HCT116 (cell line): ENCODE measurements at regions not wholly inside any gene's neighbourhood (a gene's known extent, or its start where the extent isn't known, plus 50 kb on each side); places are given as distances from the start of the nearest gene placed in this dataset.

Source experiments
- ATAC-seq: fragments of 200-7000 bp; cut with Tn5 transposase; 2 replicates; pipeline ENCODE4 v1.9.1; 2020; ENCODE audit warnings: mild to moderate bottlenecking, moderate library complexity
- BruUV-seq: library from RNA; stranded (reverse); fragments of 400-500 nt; replicated peaks from 2 replicates; lab custom pipeline; 2021; lab: Mats Ljungman, UMichigan
- CTCF ChIA-PET: fragments of 300-600 bp; sonication (Branson Sonifier 250); formaldehyde crosslinking; loops from one replicate; lab custom pipeline; 2021; ENCODE audit warnings: antibody characterized with exemption; lab: Charles Lee
- POLR2A ChIA-PET: fragments of 300-600, 350-600 bp; sonication (Branson Sonifier 250); formaldehyde crosslinking; loops from one replicate; lab custom pipeline; 2021; ENCODE audit warnings: antibody characterized with exemption; lab: Charles Lee
- RAD21 ChIA-PET, 2 experiments: fragments of 300-600 bp; sonication (Branson Sonifier 250); formaldehyde crosslinking; loops; one replicate each; lab custom pipeline; 2023; ENCODE audit warnings: low total read pairs in 2 of 2; ENCODE audit not compliant: uncharacterized antibody in 2 of 2, unreplicated experiment in 2 of 2, low non-redundant PET in 1 of 2; lab: Charles Lee
- DNase-seq: peaks from one replicate; pipeline ENCODE4 v3.0.0-alpha.2; 2010; ENCODE audit warnings: low read depth, low spot score
- H2AFZ ChIP-seq: fragments of 200-600 bp; shearing (Covaris generic), sonication (generic); 2 replicates; pipeline ENCODE4 v1.6.1; 2017; ENCODE audit warnings: low read depth, mixed run types, mixed read lengths, antibody characterized with exemption, low read length; ENCODE audit not compliant: poor library complexity, severe bottlenecking
- H3K27ac ChIP-seq: 2 replicates; pipeline ENCODE4 v1.5.1; 2012; ENCODE audit warnings: low read depth, low read length
- H3K27me3 ChIP-seq: fragments of 200-600 bp; sonication (generic); 2 replicates; pipeline ENCODE4 v1.6.1; 2016; ENCODE audit warnings: mixed run types, low read length, mixed read lengths; ENCODE audit not compliant: insufficient read depth
- H3K36me3 ChIP-seq, 2 experiments: fragments of 200-500 bp in 1 of 2; fragments of 200-600 bp in 1 of 2; sonication (Bioruptor generic) in 1 of 2; sonication (generic) in 1 of 2; 2 replicates each; pipeline versions ENCODE4 v1.5.1 to v1.6.1; 2014 to 2016; ENCODE audit warnings: low read length in 2 of 2, inconsistent platforms in 1 of 2, mixed read lengths in 1 of 2, mixed run types in 1 of 2; ENCODE audit not compliant: insufficient read depth in 2 of 2, control insufficient read depth in 1 of 2
- H3K4me1 ChIP-seq, 2 experiments: fragments of 200-600 bp in 1 of 2; sonication (generic) in 1 of 2; 2 replicates each; pipeline versions ENCODE4 v1.5.1 to v1.6.1; 2012 to 2017; ENCODE audit warnings: low read length in 2 of 2, inconsistent platforms in 1 of 2, mild to moderate bottlenecking in 1 of 2, mixed read lengths in 1 of 2, mixed run types in 1 of 2, moderate library complexity in 1 of 2; ENCODE audit not compliant: insufficient read depth in 2 of 2, control insufficient read depth in 1 of 2
- H3K4me2 ChIP-seq: fragments of 200-600 bp; sonication (generic); 2 replicates; pipeline ENCODE4 v1.6.1; 2017; ENCODE audit warnings: mixed run types, low read length, mixed read lengths
- H3K4me3 ChIP-seq, 2 experiments: fragments of 200-600 bp in 1 of 2; sonication (generic) in 1 of 2; replicated peaks in 1 of 2; 2 replicates each; pipeline ENCODE4 v1.5.1; 2011 to 2016; ENCODE audit warnings: low read length in 2 of 2, control low read depth in 1 of 2, low read depth in 1 of 2, mild to moderate bottlenecking in 1 of 2, mixed read lengths in 1 of 2, mixed run types in 1 of 2
- H3K79me2 ChIP-seq: fragments of 200-600 bp; sonication (generic); 2 replicates; pipeline ENCODE4 v1.6.1; 2017; ENCODE audit warnings: mild to moderate bottlenecking, mixed run types, low read length, moderate library complexity, mixed read lengths; ENCODE audit not compliant: insufficient read depth
- H3K9ac ChIP-seq: fragments of 200-600 bp; sonication (generic); 2 replicates; pipeline ENCODE4 v1.6.1; 2016; ENCODE audit warnings: low read length, mixed read lengths
- H3K9me2 ChIP-seq: fragments of 200-600 bp; sonication (generic), shearing (Covaris generic); 2 replicates; pipeline ENCODE4 v1.6.1; 2017; ENCODE audit warnings: mixed run types, mild to moderate bottlenecking, moderate library complexity; ENCODE audit not compliant: insufficient read depth
- H3K9me3 ChIP-seq, 2 experiments: fragments of 200-500 bp in 1 of 2; fragments of 200-600 bp in 1 of 2; sonication (Bioruptor generic) in 1 of 2; sonication (generic) in 1 of 2; 2 replicates each; pipeline ENCODE4 v1.6.1; 2014 to 2017; ENCODE audit warnings: low read length in 2 of 2, mixed read lengths in 2 of 2, inconsistent platforms in 1 of 2, low read depth in 1 of 2, mild to moderate bottlenecking in 1 of 2, mixed run types in 1 of 2, moderate library complexity in 1 of 2; ENCODE audit not compliant: control insufficient read depth in 1 of 2, insufficient read depth in 1 of 2
- H4K20me1 ChIP-seq: fragments of 200-600 bp; sonication (generic), shearing (Covaris generic); 2 replicates; pipeline ENCODE4 v1.6.1; 2017; ENCODE audit warnings: mixed run types, mild to moderate bottlenecking, moderate library complexity; ENCODE audit not compliant: insufficient read depth
- ATF3 ChIP-seq: IDR thresholded peaks from 2 replicates; pipeline ENCODE4 v1.6.1; 2012
- CEBPB ChIP-seq: IDR thresholded peaks from 2 replicates; pipeline ENCODE4 v1.6.1; 2012; ENCODE audit warnings: low read depth
- CTCF ChIP-seq, 3 experiments: fragments of 200-600 bp in 1 of 3; sonication (generic) in 1 of 3; IDR thresholded peaks in 2 of 3; conservative IDR thresholded peaks in 1 of 3; 2 replicates each; pipeline ENCODE4 v1.5.1; 2012 to 2017; ENCODE audit warnings: low read depth in 2 of 3, low read length in 2 of 3, antibody characterized with exemption in 1 of 3, borderline replicate concordance in 1 of 3, control low read depth in 1 of 3, mild to moderate bottlenecking in 1 of 3, mixed read lengths in 1 of 3, mixed run types in 1 of 3, moderate library complexity in 1 of 3; ENCODE audit not compliant: insufficient read depth in 1 of 3
- ELF1 ChIP-seq: IDR thresholded peaks from 2 replicates; pipeline ENCODE4 v1.6.1; 2012; ENCODE audit warnings: low read depth, borderline replicate concordance
- EZH2phosphoT487 ChIP-seq: fragments of 200-600 bp; IDR thresholded peaks from 2 replicates; pipeline ENCODE4 v1.6.1; 2018; ENCODE audit warnings: antibody characterized with exemption, borderline replicate concordance
- JUND ChIP-seq: IDR thresholded peaks from 2 replicates; pipeline ENCODE4 v1.6.1; 2012
- MAX ChIP-seq: IDR thresholded peaks from 2 replicates; pipeline ENCODE4 v1.6.1; 2012
- POLR2A ChIP-seq: IDR thresholded peaks from 2 replicates; pipeline ENCODE4 v1.7.0; 2011; ENCODE audit warnings: borderline replicate concordance; ENCODE audit not compliant: insufficient read depth, insufficient read length; ENCODE audit errors: extremely low read depth
- POLR2AphosphoS5 ChIP-seq: IDR thresholded peaks from 2 replicates; pipeline ENCODE4 v1.6.1; 2011; ENCODE audit warnings: mild to moderate bottlenecking, low read depth, low read length, moderate library complexity
- RAD21 ChIP-seq: IDR thresholded peaks from 2 replicates; pipeline ENCODE4 v1.6.1; 2012; ENCODE audit warnings: low read depth, mild to moderate bottlenecking
- SP1 ChIP-seq: IDR thresholded peaks from 2 replicates; pipeline ENCODE4 v1.6.1; 2012; ENCODE audit warnings: low read depth
- SRF ChIP-seq: IDR thresholded peaks from 2 replicates; pipeline ENCODE4 v1.6.1; 2012; ENCODE audit warnings: low read depth
- YY1 ChIP-seq: IDR thresholded peaks from 2 replicates; pipeline ENCODE4 v1.6.1; 2011; ENCODE audit warnings: low read length, low read depth, moderate library complexity, mild to moderate bottlenecking; ENCODE audit not compliant: insufficient replicate concordance; ENCODE audit errors: extremely low read depth
- ZFX ChIP-seq: fragments of 450-650 bp; IDR thresholded peaks from 2 replicates; pipeline ENCODE4 v1.6.1; 2017
- intact Hi-C: fragments of 100-400 bp; cut with micrococcal nuclease; formaldehyde crosslinking; loops from 2 replicates; pipeline ENCODE4 v1.10.0; 2022

DNA sequence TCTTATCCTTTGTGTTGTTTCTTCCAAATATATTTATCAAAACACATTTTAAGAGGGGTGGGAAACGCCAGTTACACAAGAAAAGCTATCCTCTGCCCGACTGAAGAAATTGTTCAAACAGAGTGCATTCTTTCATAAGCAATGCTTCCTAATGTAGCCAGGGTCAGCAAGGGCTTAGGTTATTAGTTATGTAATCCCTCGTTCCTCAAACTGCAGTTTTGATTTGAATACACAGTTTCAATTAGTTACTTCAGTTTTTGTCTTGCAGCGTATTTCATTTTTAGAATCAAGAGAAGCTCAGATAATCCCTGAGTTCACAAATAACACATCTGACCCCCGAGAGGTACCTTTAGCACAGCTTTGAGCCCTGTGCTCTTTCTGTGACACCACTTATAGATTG, 141.7 kb upstream of the NRIP1 start:
- Histone ChIP-seq H3K27ac (no peak overlapping the region), H3K36me3 (no peaks in the 10 kb centered on the region), H2AFZ (no peak overlapping the region), H3K27me3 (no peaks in the 10 kb centered on the region), H4K20me1 (no peaks in the 10 kb centered on the region), H3K79me2 (no peaks in the 10 kb centered on the region), H3K4me2 (no peak overlapping the region), H3K9ac (no peak overlapping the region), H3K4me1 (peaks cover 3 to 19% of the 10 kb centered on the region in 2 experiments; a peak in 2 of 4 replicates), H3K9me2 (no peaks in the 10 kb centered on the region), H3K9me3 (no peaks in the 10 kb centered on the region), H3K4me3 (no peak overlapping the region)
- no peak for DNase-seq
- ChIA-PET CTCF (no interaction called here), RAD21 (no interaction called here), POLR2A (no interaction called here)
- no peak for TF ChIP-seq SP1
- TF ChIP-seq ELF1, result no peak
- TF ChIP-seq JUND, result no peak
- no peak for TF ChIP-seq MAX
- TF ChIP-seq POLR2A, result no peak
- TF ChIP-seq ZFX, result no peak
- TF ChIP-seq SRF, result no peak
- TF ChIP-seq ATF3, result no peak
- no peak for TF ChIP-seq RAD21
- no peak for TF ChIP-seq YY1
- no peak for TF ChIP-seq EZH2phosphoT487
- no peak for TF ChIP-seq POLR2AphosphoS5
- no TSS peak for BruUV-seq
- intact Hi-C loops, result no loop called here
- no peak for ATAC-seq

GRCh38 chr21:15207231-15207630, 142.4 kb upstream of the NRIP1 start:
- no peak overlapping the region for H3K4me3 ChIP-seq
- H3K9ac ChIP-seq, result no peak overlapping the region
- POLR2A ChIA-PET, result no interaction called here
- no peak overlapping the region for H3K27ac ChIP-seq
- no peaks in the 10 kb centered on the region for H3K36me3 ChIP-seq
- H3K9me3 ChIP-seq, result no peaks in the 10 kb centered on the region
- no peaks in the 10 kb centered on the region for H3K27me3 ChIP-seq
- ATAC-seq (no peak), DNase-seq (no peak)
- no peaks in the 10 kb centered on the region for H3K9me2 ChIP-seq
- H3K79me2 ChIP-seq, result no peaks in the 10 kb centered on the region
- RAD21 ChIA-PET, result no interaction called here
- intact Hi-C loops, result no loop called here
- peaks cover 3 to 19% of the 10 kb centered on the region in 2 experiments; a peak in 2 of 4 replicates for H3K4me1 ChIP-seq
- no peak overlapping the region for H3K4me2 ChIP-seq
- BruUV-seq, result no TSS peak
- H2AFZ ChIP-seq, result no peak overlapping the region
- CTCF ChIA-PET, result no interaction called here
- no peaks in the 10 kb centered on the region for H4K20me1 ChIP-seq
- TF ChIP-seq CEBPB, result no peak
- TF ChIP-seq CTCF (IDR thresholded peaks at IDR 0.05 in 2 of 3, conservative IDR thresholded peaks at IDR 0.05 in 1 of 3; ENCODE audit: borderline replicate concordance in 1 of 3, insufficient read depth in 1 of 3, low read depth in 2 of 3, low read length in 2 of 3), result no peak
